MM.1S (cell line): ENCODE measurements at regions not wholly inside any gene's neighbourhood (a gene's known extent, or its start where the extent isn't known, plus 50 kb on each side); places are given as distances from the start of the nearest gene placed in this dataset.

Experiments
- DNase-seq: peaks from one replicate; pipeline ENCODE4 v3.0.0-alpha.2; 2015
- H2AFZ ChIP-seq: fragments of 300-600 bp; sonication (generic); 2 replicates; pipeline ENCODE4 v1.6.0; 2016; ENCODE audit warnings: antibody characterized with exemption, low read length
- H3F3A ChIP-seq: fragments of 300-600 bp; sonication (generic); 2 replicates; pipeline ENCODE4 v1.6.1; 2016; ENCODE audit warnings: mild to moderate bottlenecking, antibody characterized with exemption, low read length, moderate library complexity, mixed read lengths; ENCODE audit not compliant: insufficient read depth
- H3K27ac ChIP-seq: fragments of 300-600 bp; sonication (generic); 2 replicates; pipeline ENCODE4 v1.5.1; 2016; ENCODE audit warnings: mild to moderate bottlenecking, low read length
- H3K27me3 ChIP-seq: fragments of 300-600 bp; sonication (generic); replicated peaks from 2 replicates; pipeline ENCODE4 v1.6.0; 2016; ENCODE audit warnings: low read length; ENCODE audit not compliant: insufficient read depth
- H3K36me3 ChIP-seq: fragments of 300-600 bp; sonication (generic); replicated peaks from 2 replicates; pipeline ENCODE4 v1.6.1; 2016; ENCODE audit warnings: mild to moderate bottlenecking, low read length, mixed read lengths; ENCODE audit not compliant: insufficient read depth
- H3K4me1 ChIP-seq: fragments of 300-600 bp; sonication (generic); 2 replicates; pipeline ENCODE4 v1.6.1; 2016; ENCODE audit warnings: low read length, mixed read lengths
- H3K4me2 ChIP-seq: fragments of 300-600 bp; sonication (generic); 2 replicates; pipeline ENCODE4 v1.6.0; 2016; ENCODE audit warnings: low read depth, low read length
- H3K4me3 ChIP-seq: fragments of 300-600 bp; sonication (generic); 2 replicates; pipeline ENCODE4 v1.5.1; 2016; ENCODE audit warnings: low read length, mixed read lengths
- H3K79me2 ChIP-seq: fragments of 300-600 bp; sonication (generic); 2 replicates; pipeline ENCODE4 v1.6.1; 2016; ENCODE audit warnings: mixed run types, low read length, mixed read lengths
- H3K9ac ChIP-seq: fragments of 300-600 bp; sonication (generic); 2 replicates; pipeline ENCODE4 v1.6.1; 2016; ENCODE audit warnings: low read length, mixed read lengths
- H3K9me2 ChIP-seq: fragments of 300-600 bp; sonication (generic); replicated peaks from 2 replicates; pipeline ENCODE4 v1.6.1; 2016; ENCODE audit warnings: mild to moderate bottlenecking, low read length, mixed read lengths; ENCODE audit not compliant: insufficient read depth
- H3K9me3 ChIP-seq: fragments of 300-600 bp; sonication (generic); replicated peaks from 2 replicates; pipeline ENCODE4 v1.6.1; 2016; ENCODE audit warnings: mild to moderate bottlenecking, low read length, mixed read lengths; ENCODE audit not compliant: insufficient read depth
- H4K20me1 ChIP-seq: fragments of 300-600 bp; sonication (generic); 2 replicates; pipeline ENCODE4 v1.6.1; 2016; ENCODE audit warnings: mild to moderate bottlenecking, low read length, moderate library complexity, mixed read lengths; ENCODE audit not compliant: insufficient read depth
- EZH2 ChIP-seq: fragments of 300-600 bp; sonication (generic); optimal IDR thresholded peaks from 2 replicates; pipeline ENCODE3; 2017; ENCODE audit warnings: low read depth, mild to moderate bottlenecking, antibody characterized with exemption, low read length, mixed read lengths
- EZH2phosphoT487 ChIP-seq: fragments of 300-600 bp; sonication (generic); IDR thresholded peaks from 2 replicates; pipeline ENCODE4 v1.6.1; 2018; ENCODE audit warnings: antibody characterized with exemption, low read length
- TF ChIP-seq, protein P1 (sequence below): fragments of 300-600 bp; sonication (generic); IDR thresholded peaks from 2 replicates; pipeline ENCODE4 v1.5.1; 2016; ENCODE audit warnings: antibody characterized with exemption, low read length, mixed read lengths

DNA sequence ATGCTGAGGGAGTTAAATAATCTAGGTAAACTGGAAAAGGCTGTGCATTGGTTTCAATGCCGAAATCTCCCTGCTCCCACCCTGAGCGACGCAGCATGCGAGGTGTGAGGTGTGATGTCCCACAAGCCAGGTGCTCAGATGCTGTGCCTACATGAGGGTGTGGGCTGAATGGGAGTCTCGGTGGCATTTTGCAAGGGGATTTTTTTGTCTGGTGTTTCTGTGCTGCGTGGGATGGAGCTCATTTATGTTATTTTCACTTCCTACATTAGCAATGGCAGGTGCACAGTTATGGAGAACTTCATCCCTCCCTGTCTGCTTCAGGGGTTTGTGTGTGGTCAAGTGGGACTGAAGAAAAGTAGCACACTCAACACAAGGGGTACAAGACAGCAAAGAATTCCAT is 110.2 kb upstream of the CCDC68 start:
- no peaks in the 10 kb centered on the region; the same call in 1 of the 2 replicates for H3K9me3 ChIP-seq
- no peaks in the 10 kb centered on the region for H3K36me3 ChIP-seq
- no peak overlapping the region for H3K4me2 ChIP-seq
- H3K27me3 ChIP-seq = no peaks in the 10 kb centered on the region
- no peaks in the 10 kb centered on the region for H3K9me2 ChIP-seq
- no peaks in the 10 kb centered on the region for H4K20me1 ChIP-seq
- no peaks in the 10 kb centered on the region for H3K4me1 ChIP-seq
- H3K4me3 ChIP-seq = no peak overlapping the region
- no peak overlapping the region for H3K9ac ChIP-seq
- no peak for DNase-seq
- TF ChIP-seq, protein P1, sequence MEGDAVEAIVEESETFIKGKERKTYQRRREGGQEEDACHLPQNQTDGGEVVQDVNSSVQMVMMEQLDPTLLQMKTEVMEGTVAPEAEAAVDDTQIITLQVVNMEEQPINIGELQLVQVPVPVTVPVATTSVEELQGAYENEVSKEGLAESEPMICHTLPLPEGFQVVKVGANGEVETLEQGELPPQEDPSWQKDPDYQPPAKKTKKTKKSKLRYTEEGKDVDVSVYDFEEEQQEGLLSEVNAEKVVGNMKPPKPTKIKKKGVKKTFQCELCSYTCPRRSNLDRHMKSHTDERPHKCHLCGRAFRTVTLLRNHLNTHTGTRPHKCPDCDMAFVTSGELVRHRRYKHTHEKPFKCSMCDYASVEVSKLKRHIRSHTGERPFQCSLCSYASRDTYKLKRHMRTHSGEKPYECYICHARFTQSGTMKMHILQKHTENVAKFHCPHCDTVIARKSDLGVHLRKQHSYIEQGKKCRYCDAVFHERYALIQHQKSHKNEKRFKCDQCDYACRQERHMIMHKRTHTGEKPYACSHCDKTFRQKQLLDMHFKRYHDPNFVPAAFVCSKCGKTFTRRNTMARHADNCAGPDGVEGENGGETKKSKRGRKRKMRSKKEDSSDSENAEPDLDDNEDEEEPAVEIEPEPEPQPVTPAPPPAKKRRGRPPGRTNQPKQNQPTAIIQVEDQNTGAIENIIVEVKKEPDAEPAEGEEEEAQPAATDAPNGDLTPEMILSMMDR = no peak
- no peak for TF ChIP-seq EZH2phosphoT487
- no peak for TF ChIP-seq EZH2
- no peak overlapping the region for H2AFZ ChIP-seq
- no peaks in the 10 kb centered on the region for H3K79me2 ChIP-seq
- H3F3A ChIP-seq = no peaks in the 10 kb centered on the region
- no peak overlapping the region for H3K27ac ChIP-seq

DNA sequence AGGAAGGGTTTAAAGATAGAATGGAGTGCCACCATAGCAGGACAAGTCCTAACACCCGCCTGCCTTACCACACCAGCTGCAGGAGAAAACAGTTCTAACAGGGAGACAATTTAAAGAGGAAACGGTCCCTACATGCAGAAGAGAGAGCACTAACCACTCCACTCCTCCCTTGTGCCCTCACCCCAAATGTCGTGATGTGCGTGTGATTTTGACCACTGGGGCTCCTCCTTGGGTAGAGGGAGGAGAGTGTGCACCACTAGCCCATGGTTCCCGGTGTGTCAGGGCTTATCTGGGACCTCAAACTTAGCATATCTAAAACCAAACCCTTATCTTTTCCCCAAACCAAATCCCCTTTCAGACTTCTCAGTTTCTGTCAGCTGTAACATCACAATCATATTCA is 105.5 kb upstream of the CCDC68 start:
- H2AFZ ChIP-seq = no peak overlapping the region
- no peak for DNase-seq
- H3F3A ChIP-seq = no peaks in the 10 kb centered on the region
- no peaks in the 10 kb centered on the region for H3K9me2 ChIP-seq
- H3K4me3 ChIP-seq = no peak overlapping the region
- no peak overlapping the region for H3K9ac ChIP-seq
- H3K27ac ChIP-seq = no peak overlapping the region
- no peaks in the 10 kb centered on the region for H3K9me3 ChIP-seq
- no peaks in the 10 kb centered on the region for H3K4me1 ChIP-seq
- no peak overlapping the region for H3K4me2 ChIP-seq
- TF ChIP-seq, protein P1 = no peak
- TF ChIP-seq EZH2phosphoT487 (no peak), EZH2 (no peak)
- H3K27me3 ChIP-seq = no peaks in the 10 kb centered on the region
- H3K79me2 ChIP-seq = no peaks in the 10 kb centered on the region
- no peaks in the 10 kb centered on the region for H4K20me1 ChIP-seq
- H3K36me3 ChIP-seq = no peaks in the 10 kb centered on the region

DNA sequence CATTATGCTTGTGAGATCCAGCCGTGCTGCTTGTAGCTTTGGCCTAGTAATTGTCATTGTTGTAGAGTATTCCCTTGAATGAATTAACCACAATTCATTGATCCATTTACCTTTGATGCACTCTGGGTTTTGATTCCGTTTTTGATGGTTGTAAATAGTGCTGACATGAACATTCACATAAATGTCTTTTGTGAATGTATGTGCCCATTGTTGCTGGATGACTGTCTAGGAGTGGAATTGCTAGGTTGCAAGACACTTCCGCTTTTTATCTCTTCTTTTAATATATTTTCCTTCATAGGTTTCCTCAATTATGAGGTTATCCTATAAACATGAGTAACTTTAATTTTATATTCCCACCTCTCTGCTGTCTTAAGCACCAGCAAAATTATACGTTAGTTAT is 104.8 kb upstream of the CCDC68 start:
- TF ChIP-seq EZH2 (no peak), EZH2phosphoT487 (no peak)
- TF ChIP-seq, protein P1 = no peak
- H3K36me3 ChIP-seq = no peaks in the 10 kb centered on the region
- H3K79me2 ChIP-seq = no peaks in the 10 kb centered on the region
- no peak overlapping the region for H3K4me3 ChIP-seq
- H3K9me2 ChIP-seq = no peaks in the 10 kb centered on the region
- H4K20me1 ChIP-seq = no peaks in the 10 kb centered on the region
- no peaks in the 10 kb centered on the region for H3F3A ChIP-seq
- no peak overlapping the region for H3K27ac ChIP-seq
- H3K9ac ChIP-seq = no peak overlapping the region
- H3K27me3 ChIP-seq = no peaks in the 10 kb centered on the region
- no peak for DNase-seq
- H3K4me2 ChIP-seq = no peak overlapping the region
- H2AFZ ChIP-seq = no peak overlapping the region
- H3K4me1 ChIP-seq = no peaks in the 10 kb centered on the region
- no peaks in the 10 kb centered on the region for H3K9me3 ChIP-seq
